ENCODE measurements at regions not wholly inside any gene's neighbourhood (a gene's known extent, or its start where the extent isn't known, plus 50 kb on each side); places are given as distances from the start of the nearest gene placed in this dataset.

- TF ChIP-seq EZH2 (IDR thresholded peaks at IDR 0.05) = no peak
- TF ChIP-seq POLR2AphosphoS5 (IDR thresholded peaks at IDR 0.05; ENCODE audit: borderline replicate concordance, low read depth, low read length) = no peak
- TF ChIP-seq FOXP2 (optimal IDR thresholded peaks at IDR 0.05; ENCODE audit: control extremely low read depth, extremely low read length, insufficient read depth) = no peak
These were observed 113.4 kb upstream of the RAB18 start for GRCh38 chr10:27390681-27391080.

Measured in SK-N-MC (cell line).